ENCODE measurements at regions not wholly inside any gene's neighbourhood (a gene's known extent, or its start where the extent isn't known, plus 50 kb on each side); places are given as distances from the start of the nearest gene placed in this dataset.

GRCh38 chr13:31043957-31044356 lies 111.5 kb downstream of the TEX26 start:
- 28% methylated on average over 16 of the region's 16 CpGs for WGBS (ENCODE audit: insufficient coverage, insufficient replicate concordance, low lambda C conversion rate, missing lambda C conversion rate)
- Histone ChIP-seq H3K27me3 (replicated peaks in 1 of 2; ENCODE audit: control insufficient read depth in 2 of 2, insufficient read depth in 2 of 2, low read length in 1 of 2) (no peaks in the 10 kb centered on the region), H3K4me1 (ENCODE audit: control insufficient read depth, insufficient read depth, low read length) (peaks cover 27% of the 10 kb centered on the region), H3K4me2 (ENCODE audit: control insufficient read depth, insufficient read depth) (no peak overlapping the region), H3K4me3 (no peak overlapping the region), H4K20me1 (ENCODE audit: control insufficient read depth, insufficient read depth) (no peaks in the 10 kb centered on the region), H3K27ac (ENCODE audit: control insufficient read depth, insufficient read depth) (no peak overlapping the region), H3K79me2 (ENCODE audit: control insufficient read depth, insufficient read depth, low read length) (no peaks in the 10 kb centered on the region), H3K9ac (ENCODE audit: control insufficient read depth, insufficient read depth, low read length) (no peak overlapping the region), H3K9me3 (replicated peaks; ENCODE audit: control insufficient read depth, insufficient read depth, low read length) (no peaks in the 10 kb centered on the region), H3K36me3 (ENCODE audit: control insufficient read depth in 2 of 2, insufficient read depth in 2 of 2, low read length in 1 of 2) (no peaks in the 10 kb centered on the region), H2AFZ (ENCODE audit: control insufficient read depth, low read depth, low read length) (no peak overlapping the region)
- ChIA-PET SMC1A (ENCODE audit: uncharacterized antibody, unreplicated experiment) (interaction anchor here (0.7 to 2.6 kb wide), 9 partner anchors 29 to 247 kb away, joined by 3 to 25 read pairs (median 4); no protein-coding TSS in a partner anchor), RAD21 (ENCODE audit: unreplicated experiment) (interaction anchor here (0.9 to 3.7 kb wide), 6 partner anchors 30 to 239 kb away, joined by 3 to 33 read pairs (median 5); no protein-coding TSS in a partner anchor), CTCF (interaction anchor here (0.7 to 5.3 kb wide), 32 partner anchors 9 to 581 kb away, joined by 3 to 75 read pairs (median 4); no protein-coding TSS in a partner anchor), POLR2A (interaction anchor here (1.3 kb wide), 1 partner anchor 33 kb away, joined by 3 read pairs; no protein-coding TSS in a partner anchor)
- intact Hi-C loops (cut with micrococcal nuclease; ENCODE audit: unreplicated experiment) (loop anchor here (1.0 to 10.0 kb wide), 4 partner anchors 65 to 369 kb away; no protein-coding TSS in a partner anchor), in situ Hi-C loops (cut with MboI) (no loop called here)
- no peak for DNase-seq (ENCODE audit: low read depth, low spot score)
- BruUV-seq (replicated peaks): no TSS peak
- FAIRE-seq: no peak
- TF ChIP-seq CTCF (IDR thresholded peaks at IDR 0.05 in 2 of 3, conservative IDR thresholded peaks at IDR 0.05 in 1 of 3; ENCODE audit: control insufficient read depth in 2 of 3, extremely low read depth in 1 of 3, insufficient read depth in 1 of 3, low read depth in 3 of 3, low read length in 3 of 3): peak in 2 of 3 experiments; percentile 25 to 34; a peak in 3 of 6 replicates
- no peak for TF ChIP-seq BCL3 (IDR thresholded peaks at IDR 0.05; ENCODE audit: borderline replicate concordance, insufficient read depth, low read depth, low read length, poor library complexity, severe bottlenecking)
- TF ChIP-seq POU2F2 (IDR thresholded peaks at IDR 0.05; ENCODE audit: borderline replicate concordance, low read depth, low read length): no peak
- peak; percentile 12 for ATAC-seq

Data from GM12878 (cell line).